Keratinocyte (primary cell): ENCODE measurements at regions not wholly inside any gene's neighbourhood (a gene's known extent, or its start where the extent isn't known, plus 50 kb on each side); places are given as distances from the start of the nearest gene placed in this dataset.

Experiments
- DNase-seq: peaks from one replicate; pipeline ENCODE4 v3.0.0-alpha.2; 2011; ENCODE audit warnings: low read depth, missing footprints, low spot score
- FAIRE-seq: peaks from 2 replicates; lab custom pipeline; 2011; peaks lifted over from hg19 to GRCh38; lab: Jason Lieb, UNC
- H2AFZ ChIP-seq: 2 replicates; pipeline ENCODE4 v1.6.0; 2012; ENCODE audit warnings: low read length, control low read depth, inconsistent platforms; ENCODE audit not compliant: control insufficient read depth
- H3K27ac ChIP-seq: 2 replicates; pipeline ENCODE4 v1.5.1; 2011; ENCODE audit warnings: low read length; ENCODE audit not compliant: control insufficient read depth, insufficient read depth
- H3K27me3 ChIP-seq: 3 replicates; pipeline ENCODE4 v1.6.0; 2011; ENCODE audit warnings: low read length; ENCODE audit not compliant: control insufficient read depth, insufficient read depth; ENCODE audit errors: extremely low read depth
- H3K36me3 ChIP-seq, 2 experiments: 2 replicates in 1 of 2; 3 replicates in 1 of 2; pipeline ENCODE4 v1.5.1; 2011; ENCODE audit warnings: low read length in 2 of 2, mild to moderate bottlenecking in 1 of 2; ENCODE audit not compliant: control insufficient read depth in 2 of 2, insufficient read depth in 2 of 2; ENCODE audit errors: extremely low read depth in 1 of 2
- H3K4me1 ChIP-seq: 3 replicates; pipeline ENCODE4 v1.5.1; 2011; ENCODE audit warnings: low read length; ENCODE audit not compliant: control insufficient read depth, insufficient read depth; ENCODE audit errors: extremely low read depth
- H3K4me2 ChIP-seq: 3 replicates; pipeline ENCODE4 v1.6.0; 2011; ENCODE audit warnings: low read depth, low read length; ENCODE audit not compliant: control insufficient read depth, insufficient read depth; ENCODE audit errors: extremely low read depth
- H3K4me3 ChIP-seq, 3 experiments: fragments of 200-600 bp in 1 of 3; sonication (generic) in 1 of 3; 2 replicates in 2 of 3; 3 replicates in 1 of 3; pipeline ENCODE4 v1.5.1; 2011 to 2016; ENCODE audit warnings: low read length in 3 of 3, mild to moderate bottlenecking in 3 of 3, control low read depth in 2 of 3, inconsistent platforms in 1 of 3, low read depth in 1 of 3, mixed read lengths in 1 of 3, mixed run types in 1 of 3, moderate library complexity in 1 of 3; ENCODE audit not compliant: control insufficient read depth in 2 of 3, insufficient read depth in 2 of 3; ENCODE audit errors: extremely low read depth in 1 of 3
- H3K79me2 ChIP-seq: 2 replicates; pipeline ENCODE4 v1.6.0; 2012; ENCODE audit warnings: low read length; ENCODE audit not compliant: control insufficient read depth, insufficient read depth
- H3K9ac ChIP-seq: 3 replicates; pipeline ENCODE4 v1.6.0; 2011; ENCODE audit warnings: low read length; ENCODE audit not compliant: control insufficient read depth, insufficient read depth; ENCODE audit errors: extremely low read depth
- H3K9me1 ChIP-seq: 3 replicates; pipeline ENCODE4 v1.6.0; 2011; ENCODE audit warnings: low read length; ENCODE audit not compliant: control insufficient read depth, insufficient read depth; ENCODE audit errors: extremely low read depth
- H3K9me3 ChIP-seq: 2 replicates; pipeline ENCODE4 v1.5.1; 2012; ENCODE audit warnings: low read depth, low read length; ENCODE audit not compliant: control insufficient read depth
- H4K20me1 ChIP-seq: 3 replicates; pipeline ENCODE4 v1.6.0; 2011; ENCODE audit warnings: low read length; ENCODE audit not compliant: control insufficient read depth, insufficient read depth; ENCODE audit errors: extremely low read depth
- EZH2 ChIP-seq: IDR thresholded peaks from one replicate; pipeline ENCODE4 v1.6.1; 2012; ENCODE audit warnings: inconsistent platforms, mild to moderate bottlenecking, low read length, moderate library complexity
- dilution Hi-C: fragments of 300-500 bp; cut with MboI; formaldehyde crosslinking; loops from one replicate; pipeline ENCODE4 v1.7.0; 2020; ENCODE audit warnings: low sequenced_read_pairs; ENCODE audit not compliant: extremely low pct_ligation_motif_present
- TF ChIP-seq, protein P1 (sequence below), 3 experiments: IDR thresholded peaks in 1 of 3; conservative IDR thresholded peaks in 1 of 3; optimal IDR thresholded peaks in 1 of 3; 2 replicates in 2 of 3; 3 replicates in 1 of 3; pipeline versions ENCODE3 to v1.5.1; 2011; ENCODE audit warnings: low read length in 3 of 3, mild to moderate bottlenecking in 3 of 3, moderate library complexity in 2 of 3, control low read depth in 1 of 3, inconsistent platforms in 1 of 3; ENCODE audit not compliant: insufficient read depth in 2 of 3; ENCODE audit errors: extremely low read depth in 1 of 3

GRCh38 chr12:18798535-18799361 is 60.8 kb downstream of the CAPZA3 start:
- Histone ChIP-seq H3K9ac (no peak overlapping the region), H3K36me3 (no peaks in the 10 kb centered on the region), H3K4me2 (no peak overlapping the region), H3K27me3 (no peaks in the 10 kb centered on the region), H3K9me3 (no peaks in the 10 kb centered on the region), H4K20me1 (no peaks in the 10 kb centered on the region), H3K4me1 (no peaks in the 10 kb centered on the region), H2AFZ (no peak overlapping the region), H3K9me1 (no peaks in the 10 kb centered on the region), H3K27ac (no peak overlapping the region), H3K79me2 (no peaks in the 10 kb centered on the region), H3K4me3 (no peak overlapping the region)
- dilution Hi-C loops = no loop called here
- FAIRE-seq (no peak), DNase-seq (no peak)
- no peak for TF ChIP-seq EZH2
- TF ChIP-seq, protein P1, sequence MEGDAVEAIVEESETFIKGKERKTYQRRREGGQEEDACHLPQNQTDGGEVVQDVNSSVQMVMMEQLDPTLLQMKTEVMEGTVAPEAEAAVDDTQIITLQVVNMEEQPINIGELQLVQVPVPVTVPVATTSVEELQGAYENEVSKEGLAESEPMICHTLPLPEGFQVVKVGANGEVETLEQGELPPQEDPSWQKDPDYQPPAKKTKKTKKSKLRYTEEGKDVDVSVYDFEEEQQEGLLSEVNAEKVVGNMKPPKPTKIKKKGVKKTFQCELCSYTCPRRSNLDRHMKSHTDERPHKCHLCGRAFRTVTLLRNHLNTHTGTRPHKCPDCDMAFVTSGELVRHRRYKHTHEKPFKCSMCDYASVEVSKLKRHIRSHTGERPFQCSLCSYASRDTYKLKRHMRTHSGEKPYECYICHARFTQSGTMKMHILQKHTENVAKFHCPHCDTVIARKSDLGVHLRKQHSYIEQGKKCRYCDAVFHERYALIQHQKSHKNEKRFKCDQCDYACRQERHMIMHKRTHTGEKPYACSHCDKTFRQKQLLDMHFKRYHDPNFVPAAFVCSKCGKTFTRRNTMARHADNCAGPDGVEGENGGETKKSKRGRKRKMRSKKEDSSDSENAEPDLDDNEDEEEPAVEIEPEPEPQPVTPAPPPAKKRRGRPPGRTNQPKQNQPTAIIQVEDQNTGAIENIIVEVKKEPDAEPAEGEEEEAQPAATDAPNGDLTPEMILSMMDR (optimal IDR thresholded peaks at IDR 0.05 in 1 of 3, IDR thresholded peaks at IDR 0.05 in 1 of 3, conservative IDR thresholded peaks at IDR 0.05 in 1 of 3; ENCODE audit: extremely low read depth in 1 of 3, insufficient read depth in 2 of 3, low read length in 3 of 3) = no peak

GRCh38 chr12:18799561-18799960 is 61.6 kb downstream of the CAPZA3 start:
- H3K27me3 ChIP-seq = no peaks in the 10 kb centered on the region
- H3K27ac ChIP-seq = no peak overlapping the region
- H4K20me1 ChIP-seq = no peaks in the 10 kb centered on the region
- H3K4me2 ChIP-seq = no peak overlapping the region
- H3K4me3 ChIP-seq = no peak overlapping the region
- dilution Hi-C loops = no loop called here
- no peaks in the 10 kb centered on the region for H3K36me3 ChIP-seq
- H3K9me1 ChIP-seq = no peaks in the 10 kb centered on the region
- no peaks in the 10 kb centered on the region for H3K79me2 ChIP-seq
- DNase-seq = no peak
- H2AFZ ChIP-seq = no peak overlapping the region
- TF ChIP-seq EZH2 = no peak
- TF ChIP-seq, protein P1 (optimal IDR thresholded peaks at IDR 0.05 in 1 of 3, IDR thresholded peaks at IDR 0.05 in 1 of 3, conservative IDR thresholded peaks at IDR 0.05 in 1 of 3; ENCODE audit: extremely low read depth in 1 of 3, insufficient read depth in 2 of 3, low read length in 3 of 3) = no peak
- H3K4me1 ChIP-seq = no peaks in the 10 kb centered on the region
- no peak overlapping the region for H3K9ac ChIP-seq
- no peak for FAIRE-seq
- H3K9me3 ChIP-seq = no peaks in the 10 kb centered on the region
